Mesothelial cell of epicardium (in vitro differentiated cells): ENCODE measurements at regions not wholly inside any gene's neighbourhood (a gene's known extent, or its start where the extent isn't known, plus 50 kb on each side); places are given as distances from the start of the nearest gene placed in this dataset.
A peak's percentile ranks its signal among the peaks of the same experiment; 100 is the strongest.

Experiments used
- DNase-seq, 2 experiments: peaks; one replicate each; pipeline ENCODE4 v3.0.0; 2021; ENCODE audit warnings: low spot score in 2 of 2; ENCODE audit not compliant: unreplicated experiment in 2 of 2
- H3K27ac Mint-ChIP-seq: 2 replicates; pipeline ENCODE4 v1.8.0; 2021; ENCODE audit warnings: mixed read lengths
- H3K27me3 Mint-ChIP-seq: 2 replicates; pipeline ENCODE4 v1.8.0; 2021; ENCODE audit warnings: low read depth, mixed read lengths
- H3K36me3 Mint-ChIP-seq: 2 replicates; pipeline ENCODE4 v1.8.0; 2021; ENCODE audit warnings: mixed read lengths
- H3K4me1 Mint-ChIP-seq: 2 replicates; pipeline ENCODE4 v1.8.0; 2021; ENCODE audit warnings: mixed read lengths
- H3K4me3 Mint-ChIP-seq: 2 replicates; pipeline ENCODE4 v1.8.0; 2021; ENCODE audit warnings: mild to moderate bottlenecking, moderate library complexity, mixed read lengths
- H3K9me3 Mint-ChIP-seq: 2 replicates; pipeline ENCODE4 v1.8.0; 2021; ENCODE audit warnings: mixed read lengths
- TF ChIP-seq, protein P1 (sequence below): fragments of 200-600 bp; sonication (generic); IDR thresholded peaks from one replicate; pipeline ENCODE4 v1.5.0; 2021; ENCODE audit warnings: antibody characterized with exemption; ENCODE audit not compliant: unreplicated experiment

DNA sequence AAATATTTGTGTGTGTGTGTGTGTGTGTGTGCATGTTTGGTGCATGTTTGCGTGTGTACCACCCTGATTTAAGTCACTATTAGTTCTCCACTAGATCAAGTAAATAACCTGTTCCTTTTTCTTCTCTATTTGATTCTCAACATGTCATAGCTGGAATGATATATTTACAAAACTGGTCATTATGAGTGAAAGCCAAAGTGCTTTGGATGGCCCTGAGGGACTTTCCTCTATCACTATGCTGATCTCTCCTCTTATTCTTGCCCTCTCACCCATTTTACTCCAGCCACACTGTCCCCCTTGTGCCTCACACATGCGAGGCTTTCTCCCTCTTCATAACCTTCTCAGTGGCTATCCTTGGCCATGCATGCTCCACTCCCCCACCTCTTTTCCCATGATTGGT lies 144.6 kb upstream of the NMUR2 start:
- no peak for DNase-seq
- H3K36me3 Mint-ChIP-seq: no peaks in the 10 kb centered on the region
- no peak overlapping the region for H3K4me3 Mint-ChIP-seq
- no peaks in the 10 kb centered on the region for H3K4me1 Mint-ChIP-seq
- no peak overlapping the region for H3K27ac Mint-ChIP-seq
- H3K9me3 Mint-ChIP-seq: peaks cover 4% of the 10 kb centered on the region
- TF ChIP-seq, protein P1, sequence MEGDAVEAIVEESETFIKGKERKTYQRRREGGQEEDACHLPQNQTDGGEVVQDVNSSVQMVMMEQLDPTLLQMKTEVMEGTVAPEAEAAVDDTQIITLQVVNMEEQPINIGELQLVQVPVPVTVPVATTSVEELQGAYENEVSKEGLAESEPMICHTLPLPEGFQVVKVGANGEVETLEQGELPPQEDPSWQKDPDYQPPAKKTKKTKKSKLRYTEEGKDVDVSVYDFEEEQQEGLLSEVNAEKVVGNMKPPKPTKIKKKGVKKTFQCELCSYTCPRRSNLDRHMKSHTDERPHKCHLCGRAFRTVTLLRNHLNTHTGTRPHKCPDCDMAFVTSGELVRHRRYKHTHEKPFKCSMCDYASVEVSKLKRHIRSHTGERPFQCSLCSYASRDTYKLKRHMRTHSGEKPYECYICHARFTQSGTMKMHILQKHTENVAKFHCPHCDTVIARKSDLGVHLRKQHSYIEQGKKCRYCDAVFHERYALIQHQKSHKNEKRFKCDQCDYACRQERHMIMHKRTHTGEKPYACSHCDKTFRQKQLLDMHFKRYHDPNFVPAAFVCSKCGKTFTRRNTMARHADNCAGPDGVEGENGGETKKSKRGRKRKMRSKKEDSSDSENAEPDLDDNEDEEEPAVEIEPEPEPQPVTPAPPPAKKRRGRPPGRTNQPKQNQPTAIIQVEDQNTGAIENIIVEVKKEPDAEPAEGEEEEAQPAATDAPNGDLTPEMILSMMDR: no peak
- H3K27me3 Mint-ChIP-seq: peaks cover 10% of the 10 kb centered on the region

DNA sequence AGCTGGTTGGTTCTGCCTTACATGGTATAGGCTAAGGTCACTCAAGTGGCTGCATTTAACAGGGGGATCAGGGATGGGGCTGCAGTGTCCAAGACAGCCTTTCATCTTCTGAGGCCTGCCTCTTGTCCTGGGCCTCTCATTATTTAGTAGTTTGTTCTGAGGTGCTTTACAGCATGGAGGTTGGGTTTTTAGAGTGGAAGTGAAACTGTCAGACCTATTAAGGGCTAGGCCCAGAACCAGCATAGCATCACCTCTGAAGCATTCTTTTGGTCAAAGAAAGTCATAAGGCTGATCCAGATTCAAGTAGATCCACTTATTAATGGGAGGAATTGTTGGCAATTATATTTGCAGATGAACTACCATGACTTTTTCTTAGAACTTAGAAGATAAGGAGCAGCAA lies 146.0 kb upstream of the NMUR2 start:
- Mint-ChIP-seq H3K4me1 (no peaks in the 10 kb centered on the region), H3K27me3 (peaks cover 11% of the 10 kb centered on the region)
- TF ChIP-seq, protein P1: no peak

DNA sequence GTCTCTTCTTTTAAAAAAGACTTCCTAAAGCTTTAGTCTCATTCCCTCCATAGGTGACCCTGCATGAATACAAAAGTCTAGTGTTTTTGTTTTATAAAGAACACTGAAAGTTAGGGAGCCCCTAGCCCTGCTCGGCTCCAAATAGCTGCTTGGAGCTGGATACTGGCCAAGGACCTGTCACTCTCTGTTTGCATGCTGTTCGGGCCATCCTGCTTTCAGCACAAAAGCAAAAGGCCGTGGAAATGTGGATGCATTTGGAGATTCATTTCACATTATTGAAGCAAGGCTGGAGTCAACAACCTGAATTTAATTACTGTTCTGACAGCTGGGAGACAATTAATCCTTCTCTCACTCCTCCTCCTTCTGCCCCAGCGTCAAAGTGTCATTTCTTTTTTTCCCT lies 151.7 kb upstream of the NMUR2 start:
- Mint-ChIP-seq H3K4me3 (no peak overlapping the region), H3K4me1 (no peaks in the 10 kb centered on the region), H3K27me3 (peaks cover 13% of the 10 kb centered on the region), H3K36me3 (no peaks in the 10 kb centered on the region), H3K9me3 (peaks cover 4% of the 10 kb centered on the region), H3K27ac (no peak overlapping the region)
- TF ChIP-seq, protein P1: no peak
- DNase-seq: no peak

More for the DNA sequence above, 146.0 kb upstream of the NMUR2 start:
- Mint-ChIP-seq H3K9me3 (peaks cover 4% of the 10 kb centered on the region), H3K4me3 (no peak overlapping the region), H3K27ac (no peak overlapping the region), H3K36me3 (no peaks in the 10 kb centered on the region)
- no peak for DNase-seq

DNA sequence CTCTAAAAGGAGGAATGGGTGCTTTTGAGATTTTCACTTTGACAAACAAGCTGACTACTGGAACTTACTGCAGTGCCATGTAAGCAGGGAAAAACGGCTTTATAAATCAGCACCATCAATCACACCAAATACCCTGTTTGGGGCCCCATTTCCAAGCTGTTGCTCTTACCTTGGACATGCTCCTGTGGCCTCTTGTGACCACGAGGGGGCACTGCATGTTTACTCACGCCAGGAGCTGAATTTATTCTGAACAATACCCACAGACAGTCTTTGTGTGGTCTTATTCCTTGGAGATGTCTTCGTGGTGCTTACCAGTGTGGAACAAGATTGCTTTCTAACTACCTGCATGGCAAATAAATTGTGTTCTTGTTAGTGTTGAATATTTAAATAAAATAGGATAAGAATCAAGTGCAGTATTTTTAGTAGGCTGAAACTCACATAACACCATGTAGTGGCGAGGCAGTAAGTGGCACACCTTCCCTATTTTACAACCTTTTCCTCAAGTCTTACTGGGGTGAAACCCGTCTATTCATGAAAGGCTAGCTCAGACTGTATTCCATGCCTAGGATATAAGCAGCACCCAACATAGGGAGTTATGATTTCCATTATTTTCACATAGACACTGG lies 155.5 kb upstream of the NMUR2 start:
- H3K4me3 Mint-ChIP-seq: no peak overlapping the region
- no peaks in the 10 kb centered on the region for H3K4me1 Mint-ChIP-seq
- TF ChIP-seq, protein P1: peak; percentile 56
- no peak overlapping the region for H3K27ac Mint-ChIP-seq
- DNase-seq: peak; percentile 34 to 58
- peaks cover 16% of the 10 kb centered on the region for H3K27me3 Mint-ChIP-seq
- no peaks in the 10 kb centered on the region for H3K36me3 Mint-ChIP-seq
- H3K9me3 Mint-ChIP-seq: no peaks in the 10 kb centered on the region

DNA sequence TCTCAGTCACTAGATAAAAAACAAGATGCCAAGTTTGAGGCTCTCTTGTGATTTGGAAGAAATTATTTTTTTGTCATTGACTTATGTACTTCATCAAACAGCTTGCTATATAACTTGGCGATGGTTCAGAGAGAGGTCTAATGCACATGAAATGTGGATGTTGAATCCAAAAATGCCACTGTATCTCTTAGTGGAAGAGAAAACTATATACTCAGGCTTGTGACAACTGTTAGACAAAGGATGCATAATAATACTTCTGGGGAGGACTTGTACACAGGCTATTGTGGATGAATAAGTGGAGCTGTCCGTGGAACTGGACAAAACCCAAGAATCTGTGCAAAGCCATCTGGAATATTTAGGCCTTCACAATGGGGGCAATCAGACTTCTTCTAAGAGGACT lies 162.9 kb upstream of the NMUR2 start:
- Mint-ChIP-seq H3K36me3 (no peaks in the 10 kb centered on the region), H3K27me3 (peaks cover 5% of the 10 kb centered on the region), H3K27ac (no peak overlapping the region), H3K4me3 (no peak overlapping the region), H3K9me3 (no peaks in the 10 kb centered on the region), H3K4me1 (no peaks in the 10 kb centered on the region)
- DNase-seq: no peak
- TF ChIP-seq, protein P1: no peak

DNA sequence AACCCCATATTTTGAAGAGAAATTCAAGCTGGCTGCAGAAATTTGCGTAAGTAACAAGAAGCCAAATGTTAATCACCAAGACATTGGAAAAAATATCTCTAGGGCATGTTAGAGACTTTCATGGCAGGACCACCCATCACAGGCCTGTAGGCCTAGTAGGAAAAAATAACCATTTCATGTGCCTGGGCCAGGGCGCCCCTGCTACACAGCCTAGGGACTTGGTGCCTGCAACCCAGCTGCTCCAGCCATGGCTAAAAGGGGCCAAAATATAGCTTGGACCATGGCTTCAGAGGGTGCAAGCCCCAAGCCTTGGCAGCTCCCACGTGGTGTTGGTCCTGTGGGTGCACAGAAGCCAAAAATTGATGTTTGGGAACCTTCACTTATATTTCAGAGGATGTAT lies 167.7 kb upstream of the NMUR2 start:
- H3K36me3 Mint-ChIP-seq: no peaks in the 10 kb centered on the region
- TF ChIP-seq, protein P1: no peak
- H3K9me3 Mint-ChIP-seq: no peaks in the 10 kb centered on the region
- H3K27me3 Mint-ChIP-seq: no peaks in the 10 kb centered on the region
- DNase-seq: no peak
- H3K27ac Mint-ChIP-seq: no peak overlapping the region
- H3K4me3 Mint-ChIP-seq: no peak overlapping the region
- no peaks in the 10 kb centered on the region for H3K4me1 Mint-ChIP-seq
